ENCODE measurements at regions not wholly inside any gene's neighbourhood (a gene's known extent, or its start where the extent isn't known, plus 50 kb on each side); places are given as distances from the start of the nearest gene placed in this dataset.
A peak's percentile ranks its signal among the peaks of the same experiment; 100 is the strongest.

DNA sequence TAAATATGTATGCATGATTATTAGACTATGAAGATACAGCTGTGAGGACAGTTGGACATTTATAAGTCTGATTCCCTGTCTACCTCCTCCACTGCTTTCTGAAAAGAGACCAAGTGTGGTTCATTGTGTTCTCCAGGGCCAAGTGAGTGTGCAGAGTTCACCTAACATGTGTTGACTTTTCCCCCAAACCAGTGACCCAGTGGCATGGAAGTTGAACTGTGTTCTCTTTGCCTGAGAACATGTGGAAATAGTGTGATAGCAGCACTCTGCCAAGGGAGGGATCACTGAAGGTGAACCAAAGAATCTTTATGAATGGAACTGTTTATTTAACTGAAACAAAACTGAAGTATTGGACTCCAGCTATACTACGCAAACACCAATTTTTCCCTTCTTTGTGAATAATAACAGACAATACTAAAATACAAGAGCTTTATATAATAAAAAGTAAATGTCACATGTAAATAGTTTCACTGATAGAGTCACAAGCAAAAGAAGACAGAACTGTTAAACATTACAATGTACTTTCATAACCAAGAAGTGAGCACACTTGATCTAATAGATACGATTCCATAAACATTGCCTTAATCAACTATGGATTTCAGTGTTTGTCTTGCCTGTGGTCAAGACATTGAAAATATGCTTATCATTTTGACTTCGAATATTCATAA is 200.3 kb upstream of the FUT9 start (continued):
- TF ChIP-seq, protein P1, sequence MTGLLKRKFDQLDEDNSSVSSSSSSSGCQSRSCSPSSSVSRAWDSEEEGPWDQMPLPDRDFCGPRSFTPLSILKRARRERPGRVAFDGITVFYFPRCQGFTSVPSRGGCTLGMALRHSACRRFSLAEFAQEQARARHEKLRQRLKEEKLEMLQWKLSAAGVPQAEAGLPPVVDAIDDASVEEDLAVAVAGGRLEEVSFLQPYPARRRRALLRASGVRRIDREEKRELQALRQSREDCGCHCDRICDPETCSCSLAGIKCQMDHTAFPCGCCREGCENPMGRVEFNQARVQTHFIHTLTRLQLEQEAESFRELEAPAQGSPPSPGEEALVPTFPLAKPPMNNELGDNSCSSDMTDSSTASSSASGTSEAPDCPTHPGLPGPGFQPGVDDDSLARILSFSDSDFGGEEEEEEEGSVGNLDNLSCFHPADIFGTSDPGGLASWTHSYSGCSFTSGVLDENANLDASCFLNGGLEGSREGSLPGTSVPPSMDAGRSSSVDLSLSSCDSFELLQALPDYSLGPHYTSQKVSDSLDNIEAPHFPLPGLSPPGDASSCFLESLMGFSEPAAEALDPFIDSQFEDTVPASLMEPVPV (CRISPR knock-in tag; IDR thresholded peaks at IDR 0.05): peak; percentile 92; the same call in 1 of the 2 replicates
- TF ChIP-seq TGIF2 (CRISPR knock-in tag; IDR thresholded peaks at IDR 0.05): peak; percentile 84; the same call in 1 of the 2 replicates
- TF ChIP-seq RFXAP (CRISPR knock-in tag; IDR thresholded peaks at IDR 0.05; ENCODE audit: borderline replicate concordance): peak; percentile 63; the same call in 1 of the 2 replicates
- peak; percentile 45; the same call in 1 of the 2 replicates for TF ChIP-seq ZNF746 (CRISPR knock-in tag; IDR thresholded peaks at IDR 0.05)
- TF ChIP-seq, protein P2, sequence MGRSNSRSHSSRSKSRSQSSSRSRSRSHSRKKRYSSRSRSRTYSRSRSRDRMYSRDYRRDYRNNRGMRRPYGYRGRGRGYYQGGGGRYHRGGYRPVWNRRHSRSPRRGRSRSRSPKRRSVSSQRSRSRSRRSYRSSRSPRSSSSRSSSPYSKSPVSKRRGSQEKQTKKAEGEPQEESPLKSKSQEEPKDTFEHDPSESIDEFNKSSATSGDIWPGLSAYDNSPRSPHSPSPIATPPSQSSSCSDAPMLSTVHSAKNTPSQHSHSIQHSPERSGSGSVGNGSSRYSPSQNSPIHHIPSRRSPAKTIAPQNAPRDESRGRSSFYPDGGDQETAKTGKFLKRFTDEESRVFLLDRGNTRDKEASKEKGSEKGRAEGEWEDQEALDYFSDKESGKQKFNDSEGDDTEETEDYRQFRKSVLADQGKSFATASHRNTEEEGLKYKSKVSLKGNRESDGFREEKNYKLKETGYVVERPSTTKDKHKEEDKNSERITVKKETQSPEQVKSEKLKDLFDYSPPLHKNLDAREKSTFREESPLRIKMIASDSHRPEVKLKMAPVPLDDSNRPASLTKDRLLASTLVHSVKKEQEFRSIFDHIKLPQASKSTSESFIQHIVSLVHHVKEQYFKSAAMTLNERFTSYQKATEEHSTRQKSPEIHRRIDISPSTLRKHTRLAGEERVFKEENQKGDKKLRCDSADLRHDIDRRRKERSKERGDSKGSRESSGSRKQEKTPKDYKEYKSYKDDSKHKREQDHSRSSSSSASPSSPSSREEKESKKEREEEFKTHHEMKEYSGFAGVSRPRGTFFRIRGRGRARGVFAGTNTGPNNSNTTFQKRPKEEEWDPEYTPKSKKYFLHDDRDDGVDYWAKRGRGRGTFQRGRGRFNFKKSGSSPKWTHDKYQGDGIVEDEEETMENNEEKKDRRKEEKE (IDR thresholded peaks at IDR 0.05): no peak
- TF ChIP-seq, protein P3, sequence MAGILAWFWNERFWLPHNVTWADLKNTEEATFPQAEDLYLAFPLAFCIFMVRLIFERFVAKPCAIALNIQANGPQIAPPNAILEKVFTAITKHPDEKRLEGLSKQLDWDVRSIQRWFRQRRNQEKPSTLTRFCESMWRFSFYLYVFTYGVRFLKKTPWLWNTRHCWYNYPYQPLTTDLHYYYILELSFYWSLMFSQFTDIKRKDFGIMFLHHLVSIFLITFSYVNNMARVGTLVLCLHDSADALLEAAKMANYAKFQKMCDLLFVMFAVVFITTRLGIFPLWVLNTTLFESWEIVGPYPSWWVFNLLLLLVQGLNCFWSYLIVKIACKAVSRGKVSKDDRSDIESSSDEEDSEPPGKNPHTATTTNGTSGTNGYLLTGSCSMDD (CRISPR knock-in tag; IDR thresholded peaks at IDR 0.05): no peak
- TF ChIP-seq, protein P4, sequence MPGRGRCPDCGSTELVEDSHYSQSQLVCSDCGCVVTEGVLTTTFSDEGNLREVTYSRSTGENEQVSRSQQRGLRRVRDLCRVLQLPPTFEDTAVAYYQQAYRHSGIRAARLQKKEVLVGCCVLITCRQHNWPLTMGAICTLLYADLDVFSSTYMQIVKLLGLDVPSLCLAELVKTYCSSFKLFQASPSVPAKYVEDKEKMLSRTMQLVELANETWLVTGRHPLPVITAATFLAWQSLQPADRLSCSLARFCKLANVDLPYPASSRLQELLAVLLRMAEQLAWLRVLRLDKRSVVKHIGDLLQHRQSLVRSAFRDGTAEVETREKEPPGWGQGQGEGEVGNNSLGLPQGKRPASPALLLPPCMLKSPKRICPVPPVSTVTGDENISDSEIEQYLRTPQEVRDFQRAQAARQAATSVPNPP (CRISPR knock-in tag; IDR thresholded peaks at IDR 0.05): peak; percentile 89; the same call in 1 of the 2 replicates
- TF ChIP-seq, protein P5, sequence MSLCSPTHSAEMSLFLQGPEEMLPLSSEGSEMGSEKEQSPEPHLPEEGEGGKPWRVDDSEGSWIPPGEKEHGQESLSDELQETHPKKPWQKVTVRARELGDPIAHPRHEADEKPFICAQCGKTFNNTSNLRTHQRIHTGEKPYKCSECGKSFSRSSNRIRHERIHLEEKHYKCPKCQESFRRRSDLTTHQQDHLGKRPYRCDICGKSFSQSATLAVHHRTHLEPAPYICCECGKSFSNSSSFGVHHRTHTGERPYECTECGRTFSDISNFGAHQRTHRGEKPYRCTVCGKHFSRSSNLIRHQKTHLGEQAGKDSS (CRISPR knock-in tag; IDR thresholded peaks at IDR 0.05; ENCODE audit: borderline replicate concordance, low read depth): no peak; the same call in 1 of the 2 replicates
- TF ChIP-seq, protein P6, sequence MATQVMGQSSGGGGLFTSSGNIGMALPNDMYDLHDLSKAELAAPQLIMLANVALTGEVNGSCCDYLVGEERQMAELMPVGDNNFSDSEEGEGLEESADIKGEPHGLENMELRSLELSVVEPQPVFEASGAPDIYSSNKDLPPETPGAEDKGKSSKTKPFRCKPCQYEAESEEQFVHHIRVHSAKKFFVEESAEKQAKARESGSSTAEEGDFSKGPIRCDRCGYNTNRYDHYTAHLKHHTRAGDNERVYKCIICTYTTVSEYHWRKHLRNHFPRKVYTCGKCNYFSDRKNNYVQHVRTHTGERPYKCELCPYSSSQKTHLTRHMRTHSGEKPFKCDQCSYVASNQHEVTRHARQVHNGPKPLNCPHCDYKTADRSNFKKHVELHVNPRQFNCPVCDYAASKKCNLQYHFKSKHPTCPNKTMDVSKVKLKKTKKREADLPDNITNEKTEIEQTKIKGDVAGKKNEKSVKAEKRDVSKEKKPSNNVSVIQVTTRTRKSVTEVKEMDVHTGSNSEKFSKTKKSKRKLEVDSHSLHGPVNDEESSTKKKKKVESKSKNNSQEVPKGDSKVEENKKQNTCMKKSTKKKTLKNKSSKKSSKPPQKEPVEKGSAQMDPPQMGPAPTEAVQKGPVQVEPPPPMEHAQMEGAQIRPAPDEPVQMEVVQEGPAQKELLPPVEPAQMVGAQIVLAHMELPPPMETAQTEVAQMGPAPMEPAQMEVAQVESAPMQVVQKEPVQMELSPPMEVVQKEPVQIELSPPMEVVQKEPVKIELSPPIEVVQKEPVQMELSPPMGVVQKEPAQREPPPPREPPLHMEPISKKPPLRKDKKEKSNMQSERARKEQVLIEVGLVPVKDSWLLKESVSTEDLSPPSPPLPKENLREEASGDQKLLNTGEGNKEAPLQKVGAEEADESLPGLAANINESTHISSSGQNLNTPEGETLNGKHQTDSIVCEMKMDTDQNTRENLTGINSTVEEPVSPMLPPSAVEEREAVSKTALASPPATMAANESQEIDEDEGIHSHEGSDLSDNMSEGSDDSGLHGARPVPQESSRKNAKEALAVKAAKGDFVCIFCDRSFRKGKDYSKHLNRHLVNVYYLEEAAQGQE (IDR thresholded peaks at IDR 0.05; ENCODE audit: borderline replicate concordance in 1 of 2, low read depth in 1 of 2, low read length in 2 of 2): peak in 1 of 2 experiments; percentile 77; a peak in 1 of 4 replicates
- TF ChIP-seq ZNF816 (CRISPR knock-in tag; IDR thresholded peaks at IDR 0.05; ENCODE audit: borderline replicate concordance): 0 out of 2 replicates have a peak, but pooled peaks have one; percentile 63
- peak; percentile 98 for TF ChIP-seq RARA (CRISPR knock-in tag; IDR thresholded peaks at IDR 0.05)
- peak; percentile 87 for TF ChIP-seq ZNF878 (CRISPR knock-in tag; IDR thresholded peaks at IDR 0.05)
- no peak for TF ChIP-seq ZNF180 (CRISPR knock-in tag; IDR thresholded peaks at IDR 0.05; ENCODE audit: borderline replicate concordance, low read depth)
- TF ChIP-seq ZNF749 (CRISPR knock-in tag; IDR thresholded peaks at IDR 0.05; ENCODE audit: borderline replicate concordance): peak; percentile 45; the same call in 1 of the 2 replicates
- TF ChIP-seq, protein P7, sequence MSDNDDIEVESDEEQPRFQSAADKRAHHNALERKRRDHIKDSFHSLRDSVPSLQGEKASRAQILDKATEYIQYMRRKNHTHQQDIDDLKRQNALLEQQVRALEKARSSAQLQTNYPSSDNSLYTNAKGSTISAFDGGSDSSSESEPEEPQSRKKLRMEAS (IDR thresholded peaks at IDR 0.05): peak; percentile 96
- no peak for TF ChIP-seq MAF1 (CRISPR knock-in tag; IDR thresholded peaks at IDR 0.05; ENCODE audit: borderline replicate concordance)
- TF ChIP-seq HDAC1 (CRISPR knock-in tag; IDR thresholded peaks at IDR 0.05): peak; percentile 91

Data from HepG2 (cell line).